ENCODE measurements at regions not wholly inside any gene's neighbourhood (a gene's known extent, or its start where the extent isn't known, plus 50 kb on each side); places are given as distances from the start of the nearest gene placed in this dataset.

DNA sequence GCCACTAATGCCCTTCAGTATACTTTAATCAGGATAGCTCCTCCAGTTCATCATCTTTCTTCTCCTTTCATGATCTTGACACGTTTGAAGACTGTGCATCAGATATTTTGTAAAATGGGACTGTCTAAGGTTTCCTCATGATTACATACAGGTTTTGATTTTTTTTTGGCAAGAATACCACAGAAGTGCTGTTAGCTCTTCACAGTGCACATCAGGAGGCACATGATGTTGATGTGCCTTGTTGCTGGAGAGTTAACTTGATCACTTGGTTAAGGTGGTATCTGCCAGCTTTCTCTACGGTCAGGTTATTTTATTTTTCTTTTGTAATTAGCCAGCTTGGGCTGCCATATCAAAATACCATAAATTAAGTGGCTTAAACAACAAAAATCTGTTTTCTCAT is 128.6 kb upstream of the IVNS1ABP start:
- TF ChIP-seq, protein P1, sequence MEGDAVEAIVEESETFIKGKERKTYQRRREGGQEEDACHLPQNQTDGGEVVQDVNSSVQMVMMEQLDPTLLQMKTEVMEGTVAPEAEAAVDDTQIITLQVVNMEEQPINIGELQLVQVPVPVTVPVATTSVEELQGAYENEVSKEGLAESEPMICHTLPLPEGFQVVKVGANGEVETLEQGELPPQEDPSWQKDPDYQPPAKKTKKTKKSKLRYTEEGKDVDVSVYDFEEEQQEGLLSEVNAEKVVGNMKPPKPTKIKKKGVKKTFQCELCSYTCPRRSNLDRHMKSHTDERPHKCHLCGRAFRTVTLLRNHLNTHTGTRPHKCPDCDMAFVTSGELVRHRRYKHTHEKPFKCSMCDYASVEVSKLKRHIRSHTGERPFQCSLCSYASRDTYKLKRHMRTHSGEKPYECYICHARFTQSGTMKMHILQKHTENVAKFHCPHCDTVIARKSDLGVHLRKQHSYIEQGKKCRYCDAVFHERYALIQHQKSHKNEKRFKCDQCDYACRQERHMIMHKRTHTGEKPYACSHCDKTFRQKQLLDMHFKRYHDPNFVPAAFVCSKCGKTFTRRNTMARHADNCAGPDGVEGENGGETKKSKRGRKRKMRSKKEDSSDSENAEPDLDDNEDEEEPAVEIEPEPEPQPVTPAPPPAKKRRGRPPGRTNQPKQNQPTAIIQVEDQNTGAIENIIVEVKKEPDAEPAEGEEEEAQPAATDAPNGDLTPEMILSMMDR (conservative IDR thresholded peaks at IDR 0.05) = no peak
- H3K27ac ChIP-seq = no peak overlapping the region

DNA sequence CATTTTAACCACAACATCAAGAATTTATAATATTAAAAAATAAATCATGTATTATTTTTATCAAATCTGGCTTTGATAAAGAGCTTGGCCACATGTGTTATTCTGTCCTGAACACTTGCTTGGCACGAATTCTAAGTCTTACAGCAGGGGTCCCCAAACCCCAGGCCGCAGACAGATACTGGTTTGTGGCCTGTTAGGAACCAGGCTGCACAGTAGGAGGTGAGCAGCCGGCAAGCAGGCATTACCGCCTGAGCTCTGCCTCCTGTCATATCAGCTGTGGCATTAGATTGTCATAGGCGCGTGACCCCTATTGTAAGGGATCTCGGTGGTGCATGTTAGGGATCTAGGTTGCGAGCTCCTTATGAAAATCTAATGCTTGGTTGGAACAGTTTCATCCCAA is 127.6 kb upstream of the IVNS1ABP start:
- TF ChIP-seq, protein P1 (conservative IDR thresholded peaks at IDR 0.05) = no peak
- no peak overlapping the region for H3K27ac ChIP-seq

DNA sequence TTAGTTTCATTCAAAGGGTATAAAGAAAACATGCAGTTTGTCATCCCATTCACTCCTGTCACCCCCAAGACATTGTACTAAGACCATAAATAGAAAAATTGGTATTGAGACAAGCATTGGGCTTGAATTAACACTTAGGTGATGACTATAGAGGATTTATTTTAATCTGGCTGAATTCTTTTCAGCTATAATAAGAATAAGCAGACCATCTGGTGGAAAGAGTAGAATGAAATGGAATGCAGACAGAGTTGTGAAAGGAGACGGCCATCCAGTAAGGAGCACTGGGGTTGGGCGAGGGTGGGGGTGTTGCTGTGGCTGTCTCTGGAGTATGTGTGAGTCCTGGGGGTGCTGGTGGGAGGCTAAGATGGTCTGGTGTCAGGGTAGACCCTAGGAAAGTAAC is 125.0 kb upstream of the IVNS1ABP start:
- TF ChIP-seq, protein P1 (conservative IDR thresholded peaks at IDR 0.05) = no peak
- H3K27ac ChIP-seq = no peak overlapping the region

DNA sequence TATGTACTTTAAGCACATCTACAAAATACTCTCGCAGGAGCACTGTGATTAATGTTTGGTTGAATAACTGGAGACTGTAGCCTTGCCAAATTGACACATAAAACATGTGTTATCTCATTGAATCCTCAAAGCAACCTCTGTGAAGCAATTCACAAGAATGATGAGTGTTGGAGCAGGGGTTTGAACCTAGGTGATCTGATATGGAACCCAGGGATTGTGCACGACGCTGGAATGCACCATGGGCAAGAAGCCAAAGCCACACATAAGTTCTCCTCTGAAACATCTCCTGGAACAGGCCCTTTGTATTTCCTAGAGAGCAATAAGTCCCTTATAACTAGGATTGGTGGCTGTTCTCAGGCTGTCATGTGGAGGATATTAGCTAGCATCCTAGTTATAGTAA is 124.6 kb upstream of the IVNS1ABP start:
- H3K27ac ChIP-seq = no peak overlapping the region
- TF ChIP-seq, protein P1 (conservative IDR thresholded peaks at IDR 0.05) = no peak

DNA sequence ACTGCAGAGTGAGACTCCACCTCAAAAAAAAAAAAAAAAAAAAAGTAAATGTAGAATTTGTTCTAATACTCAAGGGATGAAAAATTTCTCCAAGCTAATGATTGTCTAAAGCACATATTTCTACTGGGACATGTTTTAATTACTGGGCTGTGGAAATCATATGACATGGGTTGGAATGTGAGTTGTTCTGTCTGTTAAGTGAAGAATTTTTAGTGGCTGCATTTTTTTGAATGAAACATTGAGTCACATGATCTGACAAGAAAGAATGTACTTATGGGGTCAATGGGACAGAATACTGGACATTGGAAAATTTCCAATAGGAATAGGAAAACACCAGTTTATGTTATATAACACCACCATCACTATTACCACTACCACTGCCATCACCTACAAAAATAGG is 123.8 kb upstream of the IVNS1ABP start:
- no peak overlapping the region for H3K27ac ChIP-seq
- TF ChIP-seq, protein P1 (conservative IDR thresholded peaks at IDR 0.05) = no peak

DNA sequence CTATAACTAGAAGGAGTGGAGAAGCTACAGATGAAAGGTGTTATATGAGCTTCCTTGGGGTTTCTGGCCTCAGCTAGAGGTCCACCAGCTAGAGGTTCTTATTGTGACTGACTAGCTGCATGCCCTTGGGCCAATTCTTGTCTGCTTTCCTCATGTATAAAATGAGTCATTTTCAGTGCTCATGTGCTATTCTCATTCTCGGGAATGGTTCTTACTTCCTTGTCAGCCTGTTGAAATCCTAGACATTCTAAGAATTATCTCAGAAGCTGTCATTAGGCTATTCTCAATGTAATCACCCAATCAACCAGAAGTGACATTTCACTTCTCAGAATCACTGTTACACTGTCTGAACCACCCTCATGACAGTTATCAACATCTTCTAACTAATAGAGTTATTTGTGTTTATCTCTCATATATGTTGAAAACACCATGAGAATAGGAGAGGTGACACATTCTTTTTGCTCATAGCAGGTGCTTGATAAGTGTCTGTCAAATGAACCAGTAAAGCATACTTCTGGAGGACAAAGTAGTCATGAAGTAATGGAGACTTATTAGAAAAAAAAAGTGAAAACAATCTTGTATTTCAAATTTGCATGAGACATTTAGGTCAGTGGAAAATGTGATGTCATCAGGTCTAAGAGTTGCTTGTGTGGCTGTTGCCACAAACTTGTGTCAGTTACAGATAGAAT is 122.8 kb upstream of the IVNS1ABP start:
- no peak overlapping the region for H3K27ac ChIP-seq
- TF ChIP-seq, protein P1 (conservative IDR thresholded peaks at IDR 0.05) = no peak

DNA sequence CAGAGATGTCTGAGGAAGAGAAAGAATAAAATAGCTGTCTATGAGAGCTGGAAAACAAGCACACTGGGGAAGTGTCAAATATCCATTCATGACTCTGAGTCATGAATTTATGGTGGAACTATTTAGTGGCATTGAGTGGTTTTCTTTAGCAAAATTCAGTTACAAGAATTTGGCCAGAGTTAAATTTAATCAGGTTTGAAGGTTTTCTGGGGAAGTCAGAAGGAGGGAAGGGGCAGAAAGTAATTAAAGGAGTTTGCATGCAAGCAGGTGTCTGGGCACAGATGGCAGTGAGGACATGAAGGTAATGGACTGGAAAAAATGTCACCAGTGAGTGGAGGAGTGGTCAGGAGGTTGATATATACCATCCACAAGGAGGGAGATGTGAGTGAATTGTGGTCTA is 121.9 kb upstream of the IVNS1ABP start:
- TF ChIP-seq, protein P1 (conservative IDR thresholded peaks at IDR 0.05) = no peak
- no peak overlapping the region for H3K27ac ChIP-seq
